Lung (tissue), 11 donors: ENCODE measurements at regions not wholly inside any gene's neighbourhood (a gene's known extent, or its start where the extent isn't known, plus 50 kb on each side); places are given as distances from the start of the nearest gene placed in this dataset.

Source experiments
- ATAC-seq: fragments of 200-7000 bp; cut with Tn5 transposase; one replicate; pipeline ENCODE4 v1.9.1; 2020; ENCODE audit warnings: moderate number of reproducible peaks; ENCODE audit not compliant: insufficient read depth, low FRiP score
- DNase-seq, 3 donors: peaks; one replicate each; pipeline ENCODE4 v3.0.0-alpha.2; 2013 to 2017
- H3K27ac ChIP-seq, 2 donors: one replicate each; pipeline ENCODE4 v1.5.1; 2013; ENCODE audit warnings: mild to moderate bottlenecking in 2 of 2, moderate library complexity in 2 of 2, control low read depth in 1 of 2, inconsistent platforms in 1 of 2, low read depth in 1 of 2, low read length in 1 of 2
- H3K27me3 ChIP-seq, 3 donors: one replicate each; pipeline ENCODE4 v1.5.1; 2013; ENCODE audit warnings: low read length in 2 of 3; ENCODE audit not compliant: control insufficient read depth in 3 of 3, insufficient read depth in 3 of 3
- H3K36me3 ChIP-seq, 4 donors: one replicate each; pipeline ENCODE4 v1.5.1; 2013; ENCODE audit warnings: low read length in 4 of 4, mild to moderate bottlenecking in 1 of 4, moderate library complexity in 1 of 4; ENCODE audit not compliant: control insufficient read depth in 4 of 4, insufficient read depth in 4 of 4
- H3K4me1 ChIP-seq, 5 donors: one replicate each; pipeline ENCODE4 v1.5.1; 2013; ENCODE audit warnings: low read length in 5 of 5, mild to moderate bottlenecking in 2 of 5, moderate library complexity in 1 of 5; ENCODE audit not compliant: control insufficient read depth in 5 of 5, insufficient read depth in 5 of 5
- H3K4me3 ChIP-seq: one replicate; pipeline ENCODE4 v1.5.1; 2013; ENCODE audit warnings: mild to moderate bottlenecking, control low read depth, moderate library complexity
- H3K9ac ChIP-seq, 2 donors: one replicate each; pipeline ENCODE4 v1.5.1; 2013; ENCODE audit warnings: low read length in 2 of 2, control low read depth in 1 of 2; ENCODE audit not compliant: insufficient read depth in 1 of 2
- H3K9me3 ChIP-seq, 4 donors: one replicate each; pipeline ENCODE4 v1.5.1; 2013; ENCODE audit warnings: low read length in 3 of 4, mild to moderate bottlenecking in 1 of 4, moderate library complexity in 1 of 4; ENCODE audit not compliant: control insufficient read depth in 4 of 4, insufficient read depth in 3 of 4
- WGBS, 2 donors: extraction: QIAGEN DNeasy Blood & Tissue Kit; methylation state at CpG; one replicate each; pipeline ENCODE4 v1.1.7; 2013; 5-methylcytosine and 5-hydroxymethylcytosine counted together
- TF ChIP-seq, protein P1 (sequence below): IDR thresholded peaks from 2 replicates; pipeline ENCODE4 v1.5.1; 2012; ENCODE audit warnings: mild to moderate bottlenecking; ENCODE audit errors: control extremely low read depth, extremely low read depth
- donor health status: control.
- donor health status: control.
- donor health status: Bipolar disorder and iron deficiency.
- donor health status: healthy.
- donor health status: DM: yes; HTN: yes; CAD: no.

DNA sequence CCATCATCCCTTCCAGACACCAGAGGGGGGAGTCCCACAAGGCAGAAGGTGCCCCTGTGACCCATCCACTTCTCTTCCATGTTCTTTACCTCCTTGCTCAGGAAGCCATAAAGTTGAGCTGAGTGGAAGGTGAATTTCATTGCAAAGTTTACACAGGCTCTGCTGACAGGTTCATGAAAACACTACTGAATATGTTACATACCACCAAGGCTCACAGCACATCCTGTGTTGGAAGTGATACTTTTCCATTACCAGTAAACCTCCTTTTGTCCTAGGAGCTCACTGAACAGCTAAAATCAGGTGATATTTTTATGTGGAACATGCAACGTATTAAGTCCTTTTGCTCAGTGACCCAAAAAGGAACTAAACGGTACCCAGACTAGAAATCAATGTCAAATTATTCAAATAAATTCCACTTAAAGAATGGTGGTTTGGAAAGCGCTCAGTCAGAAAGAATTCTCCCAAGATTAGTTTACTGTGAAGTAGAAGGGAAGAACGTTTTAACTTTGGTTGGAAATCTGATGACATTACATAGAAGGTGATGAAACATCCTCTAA is 196.2 kb upstream of the NUDT4 start:
- ATAC-seq, result no peak
- Histone ChIP-seq H3K36me3 (no peaks in the 10 kb centered on the region), H3K9ac (no peak overlapping the region), H3K9me3 (no peaks in the 10 kb centered on the region), H3K4me1 (peaks cover 0 to 23% (median 6%) of the 10 kb centered on the region in 5 donors), H3K4me3 (no peak overlapping the region), H3K27ac (no peak overlapping the region), H3K27me3 (no peaks in the 10 kb centered on the region)
- TF ChIP-seq, protein P1, sequence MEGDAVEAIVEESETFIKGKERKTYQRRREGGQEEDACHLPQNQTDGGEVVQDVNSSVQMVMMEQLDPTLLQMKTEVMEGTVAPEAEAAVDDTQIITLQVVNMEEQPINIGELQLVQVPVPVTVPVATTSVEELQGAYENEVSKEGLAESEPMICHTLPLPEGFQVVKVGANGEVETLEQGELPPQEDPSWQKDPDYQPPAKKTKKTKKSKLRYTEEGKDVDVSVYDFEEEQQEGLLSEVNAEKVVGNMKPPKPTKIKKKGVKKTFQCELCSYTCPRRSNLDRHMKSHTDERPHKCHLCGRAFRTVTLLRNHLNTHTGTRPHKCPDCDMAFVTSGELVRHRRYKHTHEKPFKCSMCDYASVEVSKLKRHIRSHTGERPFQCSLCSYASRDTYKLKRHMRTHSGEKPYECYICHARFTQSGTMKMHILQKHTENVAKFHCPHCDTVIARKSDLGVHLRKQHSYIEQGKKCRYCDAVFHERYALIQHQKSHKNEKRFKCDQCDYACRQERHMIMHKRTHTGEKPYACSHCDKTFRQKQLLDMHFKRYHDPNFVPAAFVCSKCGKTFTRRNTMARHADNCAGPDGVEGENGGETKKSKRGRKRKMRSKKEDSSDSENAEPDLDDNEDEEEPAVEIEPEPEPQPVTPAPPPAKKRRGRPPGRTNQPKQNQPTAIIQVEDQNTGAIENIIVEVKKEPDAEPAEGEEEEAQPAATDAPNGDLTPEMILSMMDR, result no peak
- WGBS, 2 donors, result 61 to 71% methylated on average over 4 of the region's 4 CpGs
- DNase-seq, result no peak

DNA sequence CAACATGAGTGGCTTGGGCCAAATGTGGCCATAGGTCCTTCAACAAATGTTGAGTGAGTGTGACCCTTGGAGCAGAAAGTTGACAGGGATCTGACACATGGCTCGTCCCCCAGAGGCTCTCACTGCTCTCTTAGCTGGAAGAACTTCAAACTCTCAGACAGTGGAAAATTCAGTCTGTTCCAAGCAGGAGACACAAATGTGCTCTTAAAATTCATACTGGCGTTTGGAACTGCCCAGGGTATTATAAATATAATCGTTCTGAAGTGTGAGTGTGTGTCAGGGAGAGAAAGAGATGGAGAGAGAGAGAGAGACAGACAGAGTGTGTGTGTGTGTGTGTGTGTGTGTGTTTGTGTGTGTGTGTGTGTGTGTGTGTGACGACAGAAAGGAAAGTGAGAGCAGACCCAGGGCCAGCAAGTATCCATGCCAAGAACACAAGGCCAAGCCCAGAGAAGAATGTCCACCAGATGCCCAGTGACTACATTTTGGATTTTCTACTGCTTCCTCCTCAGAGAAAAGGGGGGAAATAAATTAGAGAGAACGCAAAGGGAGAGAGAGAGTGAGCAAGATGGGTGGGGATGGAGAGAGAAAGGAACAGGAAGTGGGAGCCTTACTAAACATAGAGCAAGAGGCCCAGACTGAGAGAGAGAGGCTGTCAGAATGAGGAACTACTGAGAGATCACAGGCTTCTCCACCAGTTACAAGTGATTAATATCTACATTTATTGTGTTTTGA is 193.6 kb upstream of the NUDT4 start:
- TF ChIP-seq, protein P1, result no peak
- ATAC-seq (peak; percentile 59), DNase-seq (peak; percentile 56 to 81 (median 69))
- no peak overlapping the region for H3K9ac ChIP-seq
- no peak overlapping the region for H3K4me3 ChIP-seq
- no peaks in the 10 kb centered on the region for H3K9me3 ChIP-seq
- H3K27ac ChIP-seq, result peak overlapping the region; percentile 51 to 86
- no peaks in the 10 kb centered on the region for H3K36me3 ChIP-seq
- peaks cover 0 to 13% (median 3%) of the 10 kb centered on the region in 5 donors for H3K4me1 ChIP-seq
- WGBS, 2 donors, result 30 to 37% methylated on average over 5 of the region's 5 CpGs
- H3K27me3 ChIP-seq, result no peaks in the 10 kb centered on the region

DNA sequence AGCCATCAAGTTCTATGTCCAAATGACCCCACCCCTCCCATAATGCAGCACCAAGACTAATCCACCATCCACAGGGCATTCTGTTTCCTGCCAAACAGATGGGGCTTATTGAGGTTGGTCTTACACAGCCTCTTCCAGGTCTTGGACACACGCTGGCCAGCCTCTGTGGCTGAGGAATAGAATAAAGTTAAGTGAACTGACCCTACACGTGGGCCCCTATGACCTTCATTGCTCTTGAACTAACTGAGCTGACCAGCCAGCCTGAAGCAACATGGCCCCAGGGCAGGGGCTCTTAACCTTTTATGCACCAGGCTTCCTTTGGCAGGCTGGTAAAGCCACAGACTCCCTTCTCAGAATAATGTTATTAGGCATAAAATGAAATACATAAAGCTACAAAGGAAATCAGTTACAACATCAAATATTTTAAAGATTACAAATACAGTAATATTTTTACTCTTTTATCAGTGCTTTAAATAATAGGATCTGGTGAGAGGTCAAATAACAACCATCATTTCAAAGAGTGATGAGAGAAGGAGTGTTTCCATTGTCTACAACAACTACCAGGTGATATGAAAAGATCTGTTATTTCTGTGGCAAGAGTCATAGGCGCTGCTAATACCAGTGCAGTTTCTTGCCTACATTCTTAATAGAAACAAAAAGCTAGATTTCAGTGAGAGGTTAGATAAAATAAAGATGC is 192.9 kb upstream of the NUDT4 start:
- H3K4me3 ChIP-seq, result no peak overlapping the region
- H3K9ac ChIP-seq, result no peak overlapping the region
- TF ChIP-seq, protein P1, result no peak
- H3K27me3 ChIP-seq, result no peaks in the 10 kb centered on the region
- no peak for DNase-seq
- H3K36me3 ChIP-seq, result no peaks in the 10 kb centered on the region
- WGBS, 2 donors, result 47 to 65% methylated on average over 3 of the region's 3 CpGs
- H3K4me1 ChIP-seq, result peaks cover 0 to 13% (median 3%) of the 10 kb centered on the region in 5 donors
- no peak for ATAC-seq
- H3K9me3 ChIP-seq, result no peaks in the 10 kb centered on the region
- peak overlapping the region; percentile 51 to 86 for H3K27ac ChIP-seq
